ENCODE measurements at regions not wholly inside any gene's neighbourhood (a gene's known extent, or its start where the extent isn't known, plus 50 kb on each side); places are given as distances from the start of the nearest gene placed in this dataset.

DNA sequence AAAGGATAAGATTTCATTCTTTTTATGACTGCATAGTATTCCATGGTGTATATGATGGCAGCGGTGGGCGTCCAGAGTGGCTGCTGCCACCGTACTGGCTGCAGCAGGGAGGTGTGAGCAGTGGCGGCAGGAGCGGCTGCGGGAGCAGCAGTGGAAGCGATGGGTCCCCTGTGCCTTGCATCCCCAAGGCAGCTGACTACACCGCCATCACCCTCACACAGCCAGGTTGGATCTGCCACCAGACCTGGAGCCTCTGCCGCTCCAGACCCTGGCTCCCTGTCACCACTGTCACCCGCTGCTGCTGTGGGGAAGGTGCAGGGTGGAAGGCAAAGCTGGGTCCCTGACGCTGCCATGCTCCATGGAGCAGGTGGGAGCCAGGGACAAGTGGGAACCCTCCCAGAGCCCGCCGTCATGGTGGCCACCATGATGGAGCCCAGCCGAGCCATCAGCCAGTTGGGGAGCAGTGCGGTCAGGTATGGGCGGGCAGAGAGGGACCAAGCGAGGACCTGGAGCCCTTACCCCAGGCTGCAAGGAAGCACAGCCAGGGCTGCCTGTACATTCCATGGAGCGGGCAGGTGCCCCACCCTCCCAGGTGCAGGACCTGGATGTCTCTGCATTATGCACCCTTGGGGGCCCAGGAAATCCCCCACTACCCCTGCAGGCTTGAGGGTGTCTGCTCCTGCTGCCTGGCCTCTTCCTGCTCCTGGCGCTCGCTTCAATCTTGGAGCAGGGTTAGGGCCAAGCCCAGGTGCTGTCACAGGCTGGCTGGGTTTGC lies 226.1 kb downstream of the OTOR start:
- Histone ChIP-seq H3K27me3 (replicated peaks) (no peaks in the 10 kb centered on the region; the same call in 1 of the 2 replicates), H3K36me3 (no peaks in the 10 kb centered on the region), H3K4me1 (replicated peaks) (no peaks in the 10 kb centered on the region), H3K4me3 (no peak overlapping the region), H3K27ac (no peak overlapping the region), H3K9me3 (replicated peaks) (no peaks in the 10 kb centered on the region; the same call in 1 of the 2 replicates)
- DNase-seq (ENCODE audit: low read depth in 1 of 2, low spot score in 2 of 2): no peak

DNA sequence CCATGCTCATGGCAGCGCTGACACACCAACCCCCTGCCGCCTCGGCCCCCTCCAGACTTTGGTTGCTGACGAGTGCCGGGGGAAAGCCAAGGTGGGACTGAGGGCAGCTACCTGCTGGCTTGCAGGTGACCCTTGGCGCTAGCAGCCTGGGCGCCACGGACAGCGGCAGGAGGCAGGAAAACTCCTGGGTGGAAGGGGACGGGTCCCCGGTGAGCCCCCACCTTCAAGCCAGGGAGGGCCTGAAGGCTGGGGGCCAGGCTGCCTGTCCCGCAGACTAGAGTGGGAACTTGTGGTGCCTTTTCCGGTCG lies 226.7 kb downstream of the OTOR start:
- Histone ChIP-seq H3K27ac (no peak overlapping the region), H3K9me3 (replicated peaks) (no peaks in the 10 kb centered on the region), H3K4me1 (replicated peaks) (no peaks in the 10 kb centered on the region), H3K36me3 (no peaks in the 10 kb centered on the region), H3K27me3 (replicated peaks) (no peaks in the 10 kb centered on the region; the same call in 1 of the 2 replicates), H3K4me3 (no peak overlapping the region)
- DNase-seq (ENCODE audit: low read depth in 1 of 2, low spot score in 2 of 2): no peak

DNA sequence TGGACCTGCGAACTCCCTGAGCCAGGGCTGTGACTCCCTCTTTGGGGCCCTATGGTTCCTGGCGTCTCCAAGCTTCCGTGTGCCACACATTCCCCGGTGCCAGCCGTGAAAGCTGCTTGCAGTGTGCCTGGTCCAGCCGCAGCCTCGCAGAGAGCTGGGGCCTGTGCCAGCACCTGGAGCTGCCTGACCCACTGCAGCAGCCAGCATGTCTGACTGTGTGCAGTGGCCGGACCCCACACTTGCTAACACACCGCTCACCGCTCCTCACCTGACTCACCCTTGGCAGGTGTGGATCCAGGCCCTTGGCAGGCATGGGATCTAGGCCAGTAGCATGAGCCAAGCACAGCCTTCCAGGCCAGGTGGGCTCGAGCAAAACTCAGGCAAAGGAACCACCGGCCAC lies 227.5 kb downstream of the OTOR start:
- Histone ChIP-seq H3K27ac (no peak overlapping the region), H3K36me3 (no peaks in the 10 kb centered on the region), H3K9me3 (replicated peaks) (no peaks in the 10 kb centered on the region), H3K4me3 (no peak overlapping the region), H3K4me1 (replicated peaks) (no peaks in the 10 kb centered on the region), H3K27me3 (replicated peaks) (no peaks in the 10 kb centered on the region; the same call in 1 of the 2 replicates)
- DNase-seq (ENCODE audit: low read depth in 1 of 2, low spot score in 2 of 2): no peak

DNA sequence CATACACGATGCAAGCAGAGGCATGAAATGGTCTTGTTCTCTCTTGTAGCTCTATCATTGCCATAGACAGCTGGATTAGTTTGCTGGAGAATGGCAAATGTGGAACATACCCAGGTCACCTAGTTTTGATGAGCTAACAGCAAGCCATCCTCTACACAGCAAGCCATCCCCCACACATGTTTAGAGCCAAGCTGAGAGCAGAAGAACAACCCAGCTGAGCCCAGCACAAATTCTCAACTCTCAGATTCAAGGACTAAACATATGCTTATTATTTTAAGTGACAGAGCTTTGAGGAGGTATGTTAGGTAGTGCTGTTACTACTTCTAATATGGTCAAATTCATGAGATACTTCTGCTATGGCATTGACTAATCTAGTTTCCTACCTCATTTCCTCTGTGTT lies 230.3 kb downstream of the OTOR start:
- H3K4me1 ChIP-seq (replicated peaks): no peaks in the 10 kb centered on the region
- no peak for DNase-seq (ENCODE audit: low read depth in 1 of 2, low spot score in 2 of 2)
- H3K27ac ChIP-seq: no peak overlapping the region
- H3K27me3 ChIP-seq (replicated peaks): no peaks in the 10 kb centered on the region
- no peaks in the 10 kb centered on the region for H3K36me3 ChIP-seq
- H3K4me3 ChIP-seq: no peak overlapping the region
- no peaks in the 10 kb centered on the region for H3K9me3 ChIP-seq (replicated peaks)

DNA sequence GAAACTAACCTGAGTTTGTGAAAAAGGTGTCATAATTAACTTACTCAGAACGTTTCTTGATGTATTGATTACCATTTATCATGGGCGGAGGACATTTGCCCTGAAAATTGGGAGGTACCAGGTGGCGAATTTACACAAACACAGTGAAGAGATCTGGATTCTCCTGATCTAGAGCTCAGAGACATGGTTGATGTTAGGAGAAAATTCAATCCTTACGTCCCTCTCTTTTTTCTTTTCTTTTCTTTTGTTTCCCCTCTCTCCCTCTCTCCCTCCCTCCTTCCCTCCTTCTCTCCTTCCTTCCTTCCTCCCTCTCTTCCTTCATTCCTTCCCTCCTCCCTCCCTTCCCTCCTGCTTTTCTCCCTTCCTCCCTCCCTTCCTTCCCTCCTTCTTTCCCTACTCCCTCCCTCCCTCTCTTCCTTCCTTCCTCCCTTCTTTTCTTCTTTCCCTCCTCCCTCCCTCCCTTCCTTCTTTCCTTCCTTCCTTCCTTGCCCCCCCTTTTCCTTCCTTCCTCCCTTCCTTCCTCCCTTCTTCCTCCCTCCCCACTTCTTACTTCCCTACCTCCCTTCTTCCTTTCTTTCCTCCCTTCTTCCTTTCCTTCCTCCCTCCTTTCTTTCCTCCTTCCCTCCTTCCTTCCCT lies 234.1 kb downstream of the OTOR start:
- DNase-seq (ENCODE audit: low read depth in 1 of 2, low spot score in 2 of 2): no peak
- H3K27ac ChIP-seq: no peak overlapping the region
- H3K36me3 ChIP-seq: no peaks in the 10 kb centered on the region
- H3K27me3 ChIP-seq (replicated peaks): no peaks in the 10 kb centered on the region
- no peaks in the 10 kb centered on the region for H3K4me1 ChIP-seq (replicated peaks)
- H3K9me3 ChIP-seq (replicated peaks): no peaks in the 10 kb centered on the region
- no peak overlapping the region for H3K4me3 ChIP-seq

DNA sequence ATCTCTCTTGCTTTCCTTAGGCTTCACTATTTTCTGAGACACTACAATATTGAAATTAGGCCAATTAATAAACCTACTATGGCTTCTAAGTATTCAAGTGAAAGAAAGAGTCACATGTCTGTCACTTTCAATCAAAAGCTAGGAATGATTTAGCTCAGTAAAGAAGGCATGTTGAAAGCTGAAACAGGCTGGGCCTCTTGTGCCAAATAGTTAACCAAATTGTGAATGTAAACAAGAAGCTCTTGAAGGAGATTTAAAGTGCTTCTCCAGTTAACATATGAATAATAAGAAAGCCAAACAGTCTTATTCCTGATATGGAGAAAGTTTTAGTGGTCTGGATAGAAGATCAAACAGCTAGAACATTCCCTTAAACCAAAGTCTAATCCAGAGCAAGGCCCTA lies 236.3 kb downstream of the OTOR start:
- no peak for DNase-seq (ENCODE audit: low read depth in 1 of 2, low spot score in 2 of 2)
- no peak overlapping the region for H3K27ac ChIP-seq

DNA sequence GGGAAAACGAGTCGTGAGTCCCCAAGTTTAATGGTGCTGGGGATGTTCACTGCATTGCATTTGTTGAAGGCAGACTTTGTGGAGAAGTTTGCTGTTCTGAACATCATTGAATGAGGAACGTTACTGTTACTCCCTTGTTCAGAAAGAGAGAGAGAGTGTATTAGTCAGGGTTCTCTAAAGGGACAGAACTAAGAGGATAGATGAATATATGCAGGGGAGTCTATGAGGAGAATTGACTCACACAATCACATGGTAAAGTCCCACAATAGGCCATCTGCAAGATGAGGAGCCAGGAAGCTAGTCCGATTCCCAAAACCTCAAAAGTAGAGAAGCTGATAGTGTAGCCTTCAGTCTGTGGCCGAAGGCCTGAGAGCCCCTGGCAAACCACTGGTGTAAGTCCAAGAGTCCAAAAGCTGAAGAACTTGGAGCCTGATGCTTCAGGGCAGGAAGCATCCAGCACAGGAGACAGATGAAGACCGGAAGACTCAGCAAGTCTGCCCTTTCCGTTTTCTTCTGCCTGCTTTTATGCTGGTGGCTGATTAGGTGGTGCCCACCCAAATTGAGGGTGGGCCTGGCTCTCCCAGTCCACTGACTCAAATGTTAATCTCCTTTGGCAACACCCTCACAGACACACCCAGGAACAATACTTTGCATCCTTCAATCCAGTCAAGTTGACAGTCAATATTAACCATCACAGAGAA lies 223.5 kb upstream of the PCSK2 start:
- no peak for DNase-seq (ENCODE audit: low read depth in 1 of 2, low spot score in 2 of 2)
- Histone ChIP-seq H3K9me3 (replicated peaks) (peaks cover 3% of the 10 kb centered on the region; the same call in 1 of the 2 replicates), H3K27me3 (replicated peaks) (peaks cover 16% of the 10 kb centered on the region), H3K27ac (no peak overlapping the region), H3K36me3 (no peaks in the 10 kb centered on the region), H3K4me1 (replicated peaks) (no peaks in the 10 kb centered on the region), H3K4me3 (no peak overlapping the region)

More for the DNA sequence above, 236.3 kb downstream of the OTOR start:
- H3K4me3 ChIP-seq: no peak overlapping the region
- no peaks in the 10 kb centered on the region for H3K36me3 ChIP-seq
- no peaks in the 10 kb centered on the region for H3K4me1 ChIP-seq (replicated peaks)
- H3K27me3 ChIP-seq (replicated peaks): no peaks in the 10 kb centered on the region
- no peaks in the 10 kb centered on the region for H3K9me3 ChIP-seq (replicated peaks)

DNA sequence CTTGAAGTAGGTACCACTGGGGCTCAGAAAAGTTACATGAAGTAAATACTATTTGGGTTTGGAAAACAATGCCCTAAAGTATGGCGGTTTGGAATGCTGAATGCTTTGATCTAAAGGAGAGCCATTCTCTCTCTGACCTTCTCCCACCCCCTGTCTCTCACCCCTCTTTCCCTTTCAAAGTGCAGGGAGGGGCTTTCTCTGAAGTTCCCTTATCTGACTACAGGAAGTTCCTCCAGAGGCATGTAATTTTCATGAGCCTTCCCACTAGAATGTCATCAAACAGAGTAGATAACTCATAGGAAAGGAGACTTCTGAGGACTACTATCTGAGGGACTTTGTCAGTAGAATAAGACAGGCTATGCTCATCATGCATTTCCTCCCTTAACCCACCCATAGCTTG lies 216.7 kb upstream of the PCSK2 start:
- no peaks in the 10 kb centered on the region for H3K4me1 ChIP-seq (replicated peaks)
- no peak overlapping the region for H3K27ac ChIP-seq
- H3K4me3 ChIP-seq: no peak overlapping the region
- H3K27me3 ChIP-seq (replicated peaks): peaks cover 27% of the 10 kb centered on the region
- H3K36me3 ChIP-seq: no peaks in the 10 kb centered on the region
- H3K9me3 ChIP-seq (replicated peaks): peaks cover 3% of the 10 kb centered on the region; the same call in 1 of the 2 replicates
- no peak for DNase-seq (ENCODE audit: low read depth in 1 of 2, low spot score in 2 of 2)

DNA sequence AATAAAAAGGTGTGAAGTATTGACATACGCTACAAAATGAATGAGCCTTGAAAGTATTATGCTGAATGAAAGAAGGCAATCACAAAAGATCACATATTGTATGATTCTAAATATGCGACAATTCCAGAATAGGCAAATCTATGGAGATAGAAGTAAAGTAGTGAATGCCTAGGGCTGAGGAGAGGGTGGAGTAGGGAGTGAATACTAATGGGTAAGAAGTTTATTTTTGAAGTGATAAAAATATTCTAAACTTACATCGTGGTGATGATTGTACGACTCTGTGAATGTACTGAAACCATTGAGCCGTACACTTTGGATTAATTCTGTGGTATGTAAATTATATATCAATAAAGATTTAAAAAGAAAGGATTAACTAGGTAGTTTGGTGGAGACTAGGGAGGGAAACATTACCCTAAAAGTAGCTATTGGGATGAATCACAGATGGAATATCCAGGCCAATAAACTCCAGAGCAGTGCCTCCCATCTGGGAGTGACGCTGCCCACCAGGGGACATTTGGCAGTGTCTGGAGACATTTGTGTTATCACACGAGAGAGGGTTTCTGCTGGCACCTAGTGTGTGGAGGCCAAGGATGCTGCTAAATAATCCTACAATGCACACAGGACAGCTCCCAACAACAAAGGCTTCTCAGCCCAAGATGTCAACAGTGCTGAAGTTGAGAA lies 214.2 kb upstream of the PCSK2 start:
- Histone ChIP-seq H3K36me3 (no peaks in the 10 kb centered on the region), H3K4me3 (no peak overlapping the region), H3K9me3 (replicated peaks) (no peaks in the 10 kb centered on the region), H3K4me1 (replicated peaks) (no peaks in the 10 kb centered on the region), H3K27ac (no peak overlapping the region), H3K27me3 (replicated peaks) (peaks cover 14% of the 10 kb centered on the region; the same call in 1 of the 2 replicates)
- DNase-seq (ENCODE audit: low read depth in 1 of 2, low spot score in 2 of 2): no peak

DNA sequence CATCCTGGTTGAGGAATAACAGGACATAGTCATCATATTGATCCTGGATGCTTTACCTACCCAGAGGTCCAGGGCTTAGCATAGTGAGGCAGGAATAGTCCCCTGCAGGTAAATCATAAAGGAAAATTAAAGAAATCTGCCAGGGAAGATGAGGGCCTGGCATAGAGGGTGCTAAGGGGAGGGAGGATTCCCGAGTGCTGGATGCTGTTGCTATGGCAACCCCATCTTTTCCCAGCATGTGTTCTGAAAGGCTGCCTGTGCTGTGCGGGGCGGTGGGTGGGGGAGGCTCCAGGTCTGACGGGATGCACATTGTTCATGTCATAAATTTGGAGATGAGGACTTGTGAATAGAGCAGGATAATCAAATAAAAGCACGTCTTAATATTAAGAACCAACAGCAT lies 212.6 kb upstream of the PCSK2 start:
- Histone ChIP-seq H3K36me3 (no peaks in the 10 kb centered on the region), H3K27ac (no peak overlapping the region), H3K27me3 (replicated peaks) (peaks cover 11% of the 10 kb centered on the region; the same call in 1 of the 2 replicates), H3K4me1 (replicated peaks) (no peaks in the 10 kb centered on the region), H3K9me3 (replicated peaks) (no peaks in the 10 kb centered on the region), H3K4me3 (no peak overlapping the region)
- no peak for DNase-seq (ENCODE audit: low read depth in 1 of 2, low spot score in 2 of 2)

DNA sequence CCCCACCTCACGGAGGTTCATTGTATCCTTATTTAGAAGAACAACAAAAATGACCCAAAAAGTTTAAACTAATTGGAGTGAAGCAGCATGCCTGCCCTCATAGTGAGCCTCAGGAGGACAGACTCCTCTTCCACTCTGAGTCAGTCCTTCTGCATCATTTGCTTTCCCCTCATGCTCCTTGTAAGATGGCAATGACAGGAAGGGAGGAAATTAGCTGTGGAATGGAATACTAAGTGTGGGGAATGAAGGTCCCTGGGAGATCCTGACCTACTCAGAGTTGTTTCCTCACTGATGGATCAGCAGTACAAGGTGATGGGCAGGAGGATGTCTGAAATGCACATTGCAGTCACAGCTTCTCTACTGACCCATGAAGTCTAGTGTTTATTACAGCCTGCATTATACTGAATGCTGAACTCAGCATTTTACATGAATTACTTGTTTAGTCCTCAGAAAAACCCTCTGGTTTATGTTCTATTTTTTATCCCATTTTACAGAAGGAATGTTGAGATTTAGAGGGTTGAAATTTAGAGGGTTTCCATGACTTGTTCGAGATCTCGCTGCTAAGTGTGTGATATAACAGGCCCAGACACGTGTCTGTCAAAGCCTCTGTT lies 212.0 kb upstream of the PCSK2 start:
- DNase-seq (ENCODE audit: low read depth in 1 of 2, low spot score in 2 of 2): no peak
- Histone ChIP-seq H3K9me3 (replicated peaks) (no peaks in the 10 kb centered on the region), H3K27me3 (replicated peaks) (0 out of 2 replicates have a peak, but pooled peaks cover 8% of the 10 kb centered on the region), H3K36me3 (no peaks in the 10 kb centered on the region), H3K4me1 (replicated peaks) (no peaks in the 10 kb centered on the region), H3K27ac (no peak overlapping the region), H3K4me3 (no peak overlapping the region)

DNA sequence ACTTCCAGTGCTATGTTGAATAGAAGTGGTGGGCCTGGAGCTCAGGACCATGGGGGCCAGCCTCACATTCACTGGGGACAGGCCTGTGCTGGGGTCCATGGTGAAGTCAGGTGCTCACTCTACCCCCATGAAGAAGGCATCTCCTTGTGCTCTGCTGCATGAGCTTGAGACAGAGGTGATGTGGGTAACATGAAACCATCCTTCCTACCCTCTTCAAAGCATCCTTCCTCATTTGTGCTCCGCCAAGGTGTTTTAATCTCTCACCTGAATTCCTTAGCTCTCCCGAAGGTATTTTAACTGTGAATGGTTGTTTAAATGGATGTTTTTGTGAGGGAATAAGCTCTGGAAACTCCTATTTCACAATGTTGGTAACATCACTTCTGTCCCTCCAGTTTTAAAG lies 209.6 kb upstream of the PCSK2 start:
- DNase-seq (ENCODE audit: low read depth in 1 of 2, low spot score in 2 of 2): no peak
- H3K27ac ChIP-seq: no peak overlapping the region

DNA sequence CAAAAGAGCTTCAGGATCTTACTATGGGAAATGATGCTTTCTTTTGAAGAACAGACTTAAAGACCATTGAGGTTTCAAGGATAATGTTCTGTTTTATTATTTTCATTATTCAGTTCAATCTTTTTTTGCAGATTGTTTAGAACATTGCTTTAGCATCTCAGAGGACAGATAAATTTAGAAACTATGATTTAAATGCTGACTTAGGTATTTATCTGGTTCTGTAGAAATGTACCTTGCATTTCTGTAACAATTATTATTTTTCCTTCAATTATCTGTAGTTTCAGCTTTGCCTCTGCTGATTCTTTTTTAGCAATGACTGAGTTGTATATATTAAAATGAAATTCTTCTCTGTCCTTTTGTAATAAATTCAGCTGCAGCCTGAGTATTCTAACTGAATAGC lies 205.4 kb upstream of the PCSK2 start:
- no peak overlapping the region for H3K27ac ChIP-seq
- no peaks in the 10 kb centered on the region for H3K9me3 ChIP-seq (replicated peaks)
- H3K4me3 ChIP-seq: no peak overlapping the region
- no peaks in the 10 kb centered on the region for H3K36me3 ChIP-seq
- H3K27me3 ChIP-seq (replicated peaks): no peaks in the 10 kb centered on the region; the same call in 1 of the 2 replicates
- peaks cover 34% of the 10 kb centered on the region for H3K4me1 ChIP-seq (replicated peaks)
- no peak for DNase-seq (ENCODE audit: low read depth in 1 of 2, low spot score in 2 of 2)

More for the DNA sequence above, 209.6 kb upstream of the PCSK2 start:
- Histone ChIP-seq H3K27me3 (replicated peaks) (no peaks in the 10 kb centered on the region), H3K4me1 (replicated peaks) (no peaks in the 10 kb centered on the region), H3K4me3 (no peak overlapping the region), H3K36me3 (no peaks in the 10 kb centered on the region), H3K9me3 (replicated peaks) (no peaks in the 10 kb centered on the region)
